ENCODE measurements at regions not wholly inside any gene's neighbourhood (a gene's known extent, or its start where the extent isn't known, plus 50 kb on each side); places are given as distances from the start of the nearest gene placed in this dataset.

DNA sequence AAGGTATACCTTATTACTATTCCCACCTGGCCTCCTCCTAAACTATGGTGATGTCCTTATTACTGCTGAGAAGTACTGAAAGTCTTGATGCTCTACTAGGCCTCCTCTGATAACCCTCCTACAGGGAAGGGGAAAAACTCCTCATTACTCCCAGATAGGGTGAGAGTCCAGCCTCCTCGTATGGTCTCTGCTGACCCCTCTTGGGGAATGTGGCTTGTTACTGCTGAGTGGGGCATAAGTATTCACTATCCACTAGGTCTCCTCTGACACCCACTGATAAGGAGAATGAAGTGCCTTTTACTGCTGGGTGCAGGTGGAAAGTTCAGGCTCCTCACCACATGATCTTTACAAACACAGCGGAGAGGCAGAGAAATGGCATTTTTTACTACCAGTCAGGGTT is 222.9 kb downstream of the CHRM2 start:
- DNase-seq (ENCODE audit: low read depth in 6 of 9, low spot score in 9 of 9), result no peak
- H3K4me1 ChIP-seq (ENCODE audit: control insufficient read depth in 2 of 2, insufficient read depth in 2 of 2, low read length in 2 of 2), result no peaks in the 10 kb centered on the region
- no peak overlapping the region for H3K4me3 ChIP-seq (ENCODE audit: low read length in 2 of 2)
- 54% methylated on average over 2 of the region's 2 CpGs for WGBS
- no peaks in the 10 kb centered on the region for H3K27me3 ChIP-seq (ENCODE audit: control insufficient read depth in 2 of 2, insufficient read depth in 1 of 2, low read length in 1 of 2)
- H3K36me3 ChIP-seq (ENCODE audit: control insufficient read depth in 2 of 2, insufficient read depth in 2 of 2, low read length in 1 of 2), result no peaks in the 10 kb centered on the region
- H3K27ac ChIP-seq (ENCODE audit: low read depth in 1 of 2, low read length in 1 of 2), result no peak overlapping the region
- H3K9me3 ChIP-seq (ENCODE audit: control insufficient read depth in 2 of 2, insufficient read depth in 1 of 2, low read length in 1 of 2), result peaks cover 0 to 1% of the 10 kb centered on the region in 2 donors

DNA sequence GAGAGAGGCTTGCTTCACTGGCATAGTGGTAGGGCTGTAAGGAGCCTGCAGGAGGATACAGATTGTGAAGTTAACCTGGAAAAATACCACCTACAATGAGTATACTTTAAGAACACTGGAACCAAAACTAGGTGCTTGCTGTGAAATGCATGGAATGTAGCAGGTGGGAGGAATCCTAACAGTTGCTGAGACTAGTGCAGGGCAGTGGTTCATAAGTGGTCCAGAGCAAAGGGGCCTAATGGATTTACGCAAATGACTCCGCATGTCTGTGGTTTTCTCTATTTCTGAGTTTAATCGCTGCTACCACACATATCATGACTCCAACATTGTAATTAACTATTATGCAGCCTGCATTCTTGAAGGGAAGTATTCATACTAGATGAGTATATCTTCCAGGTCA is 218.4 kb downstream of the CHRM2 start:
- Histone ChIP-seq H3K27me3 (ENCODE audit: control insufficient read depth in 2 of 2, insufficient read depth in 1 of 2, low read length in 1 of 2) (no peaks in the 10 kb centered on the region), H3K9me3 (ENCODE audit: control insufficient read depth in 2 of 2, insufficient read depth in 1 of 2, low read length in 1 of 2) (no peaks in the 10 kb centered on the region), H3K36me3 (ENCODE audit: control insufficient read depth in 2 of 2, insufficient read depth in 2 of 2, low read length in 1 of 2) (no peaks in the 10 kb centered on the region), H3K4me3 (ENCODE audit: low read length in 2 of 2) (no peak overlapping the region), H3K4me1 (ENCODE audit: control insufficient read depth in 2 of 2, insufficient read depth in 2 of 2, low read length in 2 of 2) (no peaks in the 10 kb centered on the region), H3K27ac (ENCODE audit: low read depth in 1 of 2, low read length in 1 of 2) (no peak overlapping the region)
- DNase-seq (ENCODE audit: low read depth in 6 of 9, low spot score in 9 of 9), result no peak
- 97% methylated on average over 3 of the region's 3 CpGs for WGBS

DNA sequence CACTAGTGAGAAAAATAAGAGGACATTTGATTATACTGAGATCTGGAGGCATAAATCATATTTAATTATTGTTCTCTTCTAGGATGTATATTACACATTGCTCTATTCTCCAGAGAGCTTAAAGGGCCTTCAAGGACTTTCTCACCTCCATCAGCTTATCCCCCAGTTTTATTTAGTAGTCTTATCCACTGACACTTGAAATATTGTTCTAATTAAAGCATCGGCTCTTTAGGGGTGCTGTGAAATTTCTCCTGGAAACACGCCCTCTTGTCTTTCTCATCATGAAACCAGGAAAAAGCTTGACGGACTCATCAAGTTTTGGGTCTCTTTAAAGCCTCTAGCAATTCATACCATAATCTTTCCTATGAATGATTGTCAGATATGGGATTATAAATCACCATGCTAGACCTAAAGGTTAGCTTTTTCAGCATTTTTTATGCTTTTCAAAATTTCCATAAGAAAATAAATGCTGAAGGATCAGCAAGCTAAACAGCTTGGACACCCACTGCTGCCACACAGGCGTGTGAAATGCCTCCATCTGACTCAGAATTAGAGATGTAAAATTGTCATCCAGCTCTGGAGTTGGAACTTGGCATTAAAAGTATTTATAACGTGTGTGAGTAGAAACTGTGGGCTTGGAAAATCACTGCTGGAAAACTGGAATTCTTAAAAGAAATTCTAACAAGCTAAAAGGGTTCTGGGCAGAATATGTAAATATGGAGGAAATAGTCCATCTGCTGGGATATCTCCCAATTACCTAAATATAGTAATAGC is 216.3 kb downstream of the CHRM2 start:
- Histone ChIP-seq H3K36me3 (ENCODE audit: control insufficient read depth in 2 of 2, insufficient read depth in 2 of 2, low read length in 1 of 2) (no peaks in the 10 kb centered on the region), H3K27me3 (ENCODE audit: control insufficient read depth in 2 of 2, insufficient read depth in 1 of 2, low read length in 1 of 2) (no peaks in the 10 kb centered on the region), H3K9me3 (ENCODE audit: control insufficient read depth in 2 of 2, insufficient read depth in 1 of 2, low read length in 1 of 2) (no peaks in the 10 kb centered on the region), H3K4me3 (ENCODE audit: low read length in 2 of 2) (no peak overlapping the region), H3K4me1 (ENCODE audit: control insufficient read depth in 2 of 2, insufficient read depth in 2 of 2, low read length in 2 of 2) (no peaks in the 10 kb centered on the region), H3K27ac (ENCODE audit: low read depth in 1 of 2, low read length in 1 of 2) (no peak overlapping the region)
- WGBS, result 72% methylated on average over 5 of the region's 5 CpGs
- no peak for DNase-seq (ENCODE audit: low read depth in 6 of 9, low spot score in 9 of 9)

DNA sequence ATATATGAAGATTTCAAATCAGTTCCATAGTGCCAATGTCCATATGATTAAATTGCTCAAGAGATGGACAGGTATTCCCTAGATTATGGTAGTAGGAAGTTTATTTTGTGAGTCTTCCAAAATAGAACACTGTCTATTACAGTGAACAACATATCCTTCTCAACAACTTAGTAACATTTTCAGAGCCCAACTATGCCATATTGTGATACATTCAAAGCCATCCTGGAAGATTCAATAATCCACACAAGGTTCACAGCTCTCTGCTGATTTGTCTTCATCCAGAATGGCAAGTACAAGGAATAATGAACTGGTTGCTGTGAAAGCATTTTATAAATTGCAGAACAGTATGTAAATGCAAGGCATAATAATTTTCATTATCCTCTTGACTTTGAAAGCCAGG is 213.9 kb downstream of the CHRM2 start:
- DNase-seq (ENCODE audit: low read depth in 6 of 9, low spot score in 9 of 9), result no peak

DNA sequence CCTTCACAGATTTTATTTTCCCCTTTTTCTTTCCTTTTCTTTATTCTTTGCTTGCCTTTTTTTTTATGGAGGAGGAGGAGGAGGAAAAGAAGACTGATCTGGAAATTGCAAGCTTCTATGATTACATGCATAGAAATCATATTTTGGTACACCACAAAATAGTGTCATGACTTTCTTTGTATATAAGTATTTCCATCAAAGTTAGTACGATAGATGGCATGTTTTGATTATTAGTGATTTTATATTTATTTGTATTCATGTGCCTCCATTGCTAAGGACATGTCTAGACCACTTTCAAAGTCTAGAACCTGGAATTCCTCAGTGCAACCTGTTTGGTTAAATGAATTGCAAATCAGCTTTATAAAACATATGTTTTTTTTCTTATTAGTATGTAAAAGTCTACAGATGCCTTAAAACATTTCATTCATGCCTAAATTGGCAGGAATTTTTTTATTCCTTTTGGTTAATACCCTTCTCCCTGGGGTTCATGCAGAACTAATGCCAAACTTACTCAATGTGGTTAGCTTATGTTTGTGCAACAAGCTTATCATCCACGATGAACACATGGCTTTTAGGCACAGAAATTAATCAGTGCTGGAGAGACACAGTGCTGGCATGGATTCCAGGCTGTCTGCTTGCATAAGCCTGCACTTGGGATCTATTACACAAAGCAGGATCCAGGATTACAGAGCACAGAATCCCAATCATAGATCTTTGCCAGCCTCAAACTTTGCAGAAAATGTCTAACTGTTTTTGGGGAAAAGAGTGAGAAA is 213.1 kb downstream of the CHRM2 start:
- H3K9me3 ChIP-seq (ENCODE audit: control insufficient read depth in 2 of 2, insufficient read depth in 1 of 2, low read length in 1 of 2), result no peaks in the 10 kb centered on the region
- no peaks in the 10 kb centered on the region for H3K4me1 ChIP-seq (ENCODE audit: control insufficient read depth in 2 of 2, insufficient read depth in 2 of 2, low read length in 2 of 2)
- no peak overlapping the region for H3K4me3 ChIP-seq (ENCODE audit: low read length in 2 of 2)
- no peaks in the 10 kb centered on the region for H3K27me3 ChIP-seq (ENCODE audit: control insufficient read depth in 2 of 2, insufficient read depth in 1 of 2, low read length in 1 of 2)
- no peaks in the 10 kb centered on the region for H3K36me3 ChIP-seq (ENCODE audit: control insufficient read depth in 2 of 2, insufficient read depth in 2 of 2, low read length in 1 of 2)
- no peak for DNase-seq (ENCODE audit: low read depth in 6 of 9, low spot score in 9 of 9)
- 84% methylated on average over 2 of the region's 2 CpGs for WGBS
- H3K27ac ChIP-seq (ENCODE audit: low read depth in 1 of 2, low read length in 1 of 2), result no peak overlapping the region

More for the DNA sequence above, 213.9 kb downstream of the CHRM2 start:
- H3K36me3 ChIP-seq (ENCODE audit: control insufficient read depth in 2 of 2, insufficient read depth in 2 of 2, low read length in 1 of 2), result no peaks in the 10 kb centered on the region
- H3K27ac ChIP-seq (ENCODE audit: low read depth in 1 of 2, low read length in 1 of 2), result no peak overlapping the region
- no peaks in the 10 kb centered on the region for H3K27me3 ChIP-seq (ENCODE audit: control insufficient read depth in 2 of 2, insufficient read depth in 1 of 2, low read length in 1 of 2)
- no peak overlapping the region for H3K4me3 ChIP-seq (ENCODE audit: low read length in 2 of 2)
- H3K9me3 ChIP-seq (ENCODE audit: control insufficient read depth in 2 of 2, insufficient read depth in 1 of 2, low read length in 1 of 2), result no peaks in the 10 kb centered on the region
- H3K4me1 ChIP-seq (ENCODE audit: control insufficient read depth in 2 of 2, insufficient read depth in 2 of 2, low read length in 2 of 2), result no peaks in the 10 kb centered on the region

DNA sequence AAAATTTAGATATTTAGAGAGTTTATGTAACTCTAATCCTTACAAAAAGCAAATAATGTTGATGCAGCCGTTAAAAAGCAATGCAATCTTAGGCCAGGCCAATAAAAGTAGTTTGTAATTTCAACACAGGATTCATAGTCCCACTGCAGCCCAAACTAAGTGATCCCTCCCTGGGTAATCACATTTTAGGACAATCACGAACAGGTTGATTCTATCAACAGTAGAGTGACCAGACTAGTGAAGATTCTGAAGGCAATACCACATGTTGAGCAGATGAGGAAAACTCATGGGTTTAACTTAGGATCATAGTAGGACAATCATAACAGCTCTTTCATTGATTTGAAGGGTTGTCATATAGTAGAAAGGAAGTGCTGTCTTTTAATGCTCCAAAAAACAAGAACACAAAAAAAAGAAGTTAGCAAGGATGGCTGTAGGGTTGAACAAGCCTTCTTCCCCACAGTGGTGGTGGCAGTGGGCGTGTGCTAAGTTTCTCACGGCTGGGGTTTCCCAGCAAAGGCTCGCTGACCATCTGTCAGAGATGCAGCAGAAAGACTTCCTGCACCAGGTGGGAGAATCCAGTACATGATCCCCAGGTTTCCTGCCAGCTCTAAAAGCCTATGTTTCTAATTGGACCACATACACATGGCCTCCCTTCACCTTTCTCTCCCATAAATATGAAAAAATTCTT is 212.2 kb downstream of the CHRM2 start:
- Histone ChIP-seq H3K27ac (ENCODE audit: low read depth in 1 of 2, low read length in 1 of 2) (no peak overlapping the region), H3K27me3 (ENCODE audit: control insufficient read depth in 2 of 2, insufficient read depth in 1 of 2, low read length in 1 of 2) (no peaks in the 10 kb centered on the region), H3K9me3 (ENCODE audit: control insufficient read depth in 2 of 2, insufficient read depth in 1 of 2, low read length in 1 of 2) (no peaks in the 10 kb centered on the region), H3K4me1 (ENCODE audit: control insufficient read depth in 2 of 2, insufficient read depth in 2 of 2, low read length in 2 of 2) (no peaks in the 10 kb centered on the region), H3K36me3 (ENCODE audit: control insufficient read depth in 2 of 2, insufficient read depth in 2 of 2, low read length in 1 of 2) (no peaks in the 10 kb centered on the region), H3K4me3 (ENCODE audit: low read length in 2 of 2) (no peak overlapping the region)
- 56% methylated on average over 5 of the region's 5 CpGs for WGBS
- no peak for DNase-seq (ENCODE audit: low read depth in 6 of 9, low spot score in 9 of 9)

DNA sequence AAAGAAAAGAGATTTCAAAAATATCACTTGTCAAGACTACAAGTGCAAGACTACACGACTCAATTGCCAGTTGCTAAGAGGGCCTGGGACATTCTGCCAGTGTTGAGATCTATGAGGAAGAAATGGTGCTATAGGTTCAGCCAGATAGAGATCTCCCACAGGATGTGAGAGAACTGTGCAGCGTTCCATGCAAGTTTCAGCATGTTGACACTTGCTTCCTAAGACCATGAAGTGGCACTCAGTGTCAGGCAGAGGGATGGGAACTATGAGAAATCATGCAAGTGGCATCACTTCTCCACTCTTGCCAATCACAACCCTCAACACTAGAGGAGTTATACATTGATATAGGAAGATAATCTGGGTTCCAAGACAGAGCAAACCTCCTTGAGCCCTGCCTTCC is 210.3 kb downstream of the CHRM2 start:
- Histone ChIP-seq H3K4me1 (ENCODE audit: control insufficient read depth in 2 of 2, insufficient read depth in 2 of 2, low read length in 2 of 2) (no peaks in the 10 kb centered on the region), H3K9me3 (ENCODE audit: control insufficient read depth in 2 of 2, insufficient read depth in 1 of 2, low read length in 1 of 2) (no peaks in the 10 kb centered on the region), H3K36me3 (ENCODE audit: control insufficient read depth in 2 of 2, insufficient read depth in 2 of 2, low read length in 1 of 2) (no peaks in the 10 kb centered on the region), H3K27me3 (ENCODE audit: control insufficient read depth in 2 of 2, insufficient read depth in 1 of 2, low read length in 1 of 2) (no peaks in the 10 kb centered on the region), H3K4me3 (ENCODE audit: low read length in 2 of 2) (no peak overlapping the region), H3K27ac (ENCODE audit: low read depth in 1 of 2, low read length in 1 of 2) (no peak overlapping the region)
- WGBS, result 66% methylated on average over 2 of the region's 2 CpGs
- no peak for DNase-seq (ENCODE audit: low read depth in 6 of 9, low spot score in 9 of 9)

DNA sequence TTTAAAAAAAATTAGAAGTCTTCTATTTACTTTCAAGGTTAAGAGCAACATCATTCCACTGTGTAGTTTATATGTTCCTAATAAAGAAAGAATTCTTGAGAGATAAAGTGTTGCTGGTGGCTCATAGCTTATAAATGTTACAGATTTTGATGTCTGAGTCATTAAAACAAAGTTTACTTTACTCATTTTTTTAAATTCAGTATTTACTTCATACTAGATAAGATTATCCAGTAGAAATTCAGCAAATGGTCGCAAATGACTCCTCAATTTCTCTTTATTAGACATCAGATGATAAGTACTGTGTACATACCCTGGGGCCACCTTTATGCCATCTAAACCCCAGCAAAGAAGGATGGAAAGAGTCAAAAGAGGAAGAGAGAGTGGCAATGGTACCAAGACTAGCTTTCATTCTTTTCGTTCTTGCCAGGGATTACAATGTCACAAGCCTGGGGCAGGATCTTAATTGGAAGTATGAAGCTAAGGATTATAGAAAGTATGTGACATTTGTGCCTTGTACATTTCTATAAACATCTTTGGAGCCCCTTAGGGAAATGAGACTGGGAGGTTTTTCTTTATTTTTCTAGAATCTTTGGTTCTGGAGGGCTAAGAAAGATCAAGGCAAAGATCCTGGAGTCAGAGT is 206.1 kb downstream of the CHRM2 start:
- Histone ChIP-seq H3K4me3 (ENCODE audit: low read length in 2 of 2) (no peak overlapping the region), H3K9me3 (ENCODE audit: control insufficient read depth in 2 of 2, insufficient read depth in 1 of 2, low read length in 1 of 2) (no peaks in the 10 kb centered on the region), H3K27ac (ENCODE audit: low read depth in 1 of 2, low read length in 1 of 2) (no peak overlapping the region), H3K36me3 (ENCODE audit: control insufficient read depth in 2 of 2, insufficient read depth in 2 of 2, low read length in 1 of 2) (no peaks in the 10 kb centered on the region), H3K27me3 (ENCODE audit: control insufficient read depth in 2 of 2, insufficient read depth in 1 of 2, low read length in 1 of 2) (no peaks in the 10 kb centered on the region), H3K4me1 (ENCODE audit: control insufficient read depth in 2 of 2, insufficient read depth in 2 of 2, low read length in 2 of 2) (no peaks in the 10 kb centered on the region)
- DNase-seq (ENCODE audit: low read depth in 6 of 9, low spot score in 9 of 9), result no peak
- 79% methylated on average over 2 of the region's 2 CpGs for WGBS
